Loucy (cell line): ENCODE measurements at regions not wholly inside any gene's neighbourhood (a gene's known extent, or its start where the extent isn't known, plus 50 kb on each side); places are given as distances from the start of the nearest gene placed in this dataset.

ENCODE experiments used
- CTCF ChIP-seq: fragments of 200-600 bp; sonication (generic); conservative IDR thresholded peaks from 2 replicates; pipeline ENCODE4 v1.5.1; 2014; ENCODE audit warnings: mild to moderate bottlenecking, antibody characterized with exemption, low read length
- EZH2phosphoT487 ChIP-seq: fragments of 200-600 bp; IDR thresholded peaks from 2 replicates; pipeline ENCODE4 v1.6.1; 2018; ENCODE audit warnings: antibody characterized with exemption, mild to moderate bottlenecking, moderate library complexity, borderline replicate concordance

- TF ChIP-seq CTCF (no peak), EZH2phosphoT487 (no peak)
Observed at GRCh38 chr1:14242123-14242522, 356.4 kb upstream of the KAZN start.
